Breast epithelium (tissue), 4 donors: ENCODE measurements at regions not wholly inside any gene's neighbourhood (a gene's known extent, or its start where the extent isn't known, plus 50 kb on each side); places are given as distances from the start of the nearest gene placed in this dataset.

Experiments used
- DNase-seq, 2 donors: peaks; one replicate each; pipeline ENCODE4 v3.0.0-alpha.2; 2019; ENCODE audit warnings: low spot score in 2 of 2
- H3K27ac ChIP-seq, 2 donors: fragments of 200-600 bp; sonication (generic) in 1 of 2; one replicate each; pipeline ENCODE4 v1.5.1; 2016 to 2019; ENCODE audit warnings: mild to moderate bottlenecking in 1 of 2
- H3K27me3 ChIP-seq, 2 donors: fragments of 200-600 bp; sonication (generic) in 1 of 2; one replicate each; pipeline versions ENCODE4 v1.5.1 to v1.6.0; 2017 to 2019; ENCODE audit warnings: control low read depth in 1 of 2, mild to moderate bottlenecking in 1 of 2
- H3K36me3 ChIP-seq: fragments of 200-600 bp; one replicate; pipeline ENCODE4 v1.5.1; 2019
- H3K4me1 ChIP-seq, 2 donors: fragments of 200-600 bp; sonication (generic); one replicate each; pipeline ENCODE4 v1.5.1; 2016 to 2019; ENCODE audit warnings: control low read depth in 1 of 2
- H3K4me3 ChIP-seq, 3 donors: fragments of 200-600 bp; sonication (generic); 1 replicate in 2 of 3; 2 replicates in 1 of 3; pipeline ENCODE4 v1.5.1; 2016 to 2019; ENCODE audit warnings: mild to moderate bottlenecking in 3 of 3, moderate library complexity in 2 of 3
- H3K9me3 ChIP-seq, 2 donors: fragments of 200-600 bp; sonication (generic) in 1 of 2; one replicate each; pipeline ENCODE4 v1.5.1; 2016 to 2019; ENCODE audit warnings: control low read depth in 1 of 2
- POLR2A ChIP-seq: fragments of 450-650 bp; IDR thresholded peaks from one replicate; pipeline ENCODE4 v1.6.1; 2016; ENCODE audit warnings: antibody characterized with exemption, mild to moderate bottlenecking, moderate library complexity
- POLR2AphosphoS5 ChIP-seq, 3 donors: sonication (generic); formaldehyde crosslinking; IDR thresholded peaks; one replicate each; pipeline ENCODE4 v1.6.1; 2017; ENCODE audit warnings: antibody characterized with exemption in 3 of 3
- intact Hi-C: fragments of 100-400 bp; cut with DNase I; formaldehyde crosslinking; loops from one replicate; pipeline ENCODE4 v1.15.1; 2023; ENCODE audit warnings: low total_unique reads
- TF ChIP-seq, protein P1 (sequence below), 3 donors: fragments of 450-650 bp; IDR thresholded peaks; one replicate each; pipeline ENCODE4 v1.5.1; 2016 to 2017; ENCODE audit warnings: antibody characterized with exemption in 3 of 3, mild to moderate bottlenecking in 3 of 3, moderate library complexity in 3 of 3

DNA sequence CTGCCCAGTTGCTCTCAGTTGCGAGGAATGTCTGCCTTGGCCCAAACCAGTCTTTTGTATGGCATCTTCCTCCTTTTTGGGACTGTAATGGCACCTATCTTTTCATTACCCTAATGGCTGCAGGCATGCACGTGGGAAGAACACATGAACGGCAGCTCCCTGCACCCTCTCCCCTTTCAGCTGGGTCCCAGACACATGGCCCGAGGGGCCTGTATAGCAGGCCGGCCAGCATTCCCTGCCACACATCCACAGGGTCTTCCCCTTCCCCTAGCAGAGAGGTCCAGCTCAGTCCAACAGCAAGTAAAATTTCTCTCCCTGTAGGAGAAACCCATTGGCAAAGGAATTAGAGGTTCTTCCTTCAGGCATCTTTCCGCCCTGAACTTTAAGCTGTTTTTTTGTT lies 829.1 kb upstream of the AGA start:
- TF ChIP-seq, protein P1, sequence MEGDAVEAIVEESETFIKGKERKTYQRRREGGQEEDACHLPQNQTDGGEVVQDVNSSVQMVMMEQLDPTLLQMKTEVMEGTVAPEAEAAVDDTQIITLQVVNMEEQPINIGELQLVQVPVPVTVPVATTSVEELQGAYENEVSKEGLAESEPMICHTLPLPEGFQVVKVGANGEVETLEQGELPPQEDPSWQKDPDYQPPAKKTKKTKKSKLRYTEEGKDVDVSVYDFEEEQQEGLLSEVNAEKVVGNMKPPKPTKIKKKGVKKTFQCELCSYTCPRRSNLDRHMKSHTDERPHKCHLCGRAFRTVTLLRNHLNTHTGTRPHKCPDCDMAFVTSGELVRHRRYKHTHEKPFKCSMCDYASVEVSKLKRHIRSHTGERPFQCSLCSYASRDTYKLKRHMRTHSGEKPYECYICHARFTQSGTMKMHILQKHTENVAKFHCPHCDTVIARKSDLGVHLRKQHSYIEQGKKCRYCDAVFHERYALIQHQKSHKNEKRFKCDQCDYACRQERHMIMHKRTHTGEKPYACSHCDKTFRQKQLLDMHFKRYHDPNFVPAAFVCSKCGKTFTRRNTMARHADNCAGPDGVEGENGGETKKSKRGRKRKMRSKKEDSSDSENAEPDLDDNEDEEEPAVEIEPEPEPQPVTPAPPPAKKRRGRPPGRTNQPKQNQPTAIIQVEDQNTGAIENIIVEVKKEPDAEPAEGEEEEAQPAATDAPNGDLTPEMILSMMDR (IDR thresholded peaks at IDR 0.05), result no peak
- no peak for TF ChIP-seq POLR2A
- TF ChIP-seq POLR2AphosphoS5 (IDR thresholded peaks at IDR 0.05), result no peak

DNA sequence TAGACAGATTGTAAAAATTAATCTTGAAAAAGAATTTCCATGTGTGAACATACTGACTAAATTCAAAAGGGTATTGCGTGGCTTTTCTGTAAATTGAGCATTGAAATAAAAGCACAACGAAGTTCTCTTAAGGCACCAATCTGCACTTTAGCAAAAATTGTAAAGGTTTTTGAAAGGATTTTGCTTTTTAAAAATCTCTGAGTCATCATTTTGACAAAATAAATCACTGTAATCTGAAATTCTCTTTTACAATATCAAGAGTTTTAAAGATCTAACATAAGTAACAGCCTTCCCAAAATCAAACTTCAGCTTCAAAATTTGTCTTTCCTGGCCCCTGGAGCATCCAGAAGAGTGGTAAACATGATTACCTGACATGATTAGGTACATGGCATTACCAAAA lies 830.9 kb upstream of the AGA start:
- Histone ChIP-seq H3K27ac (no peak overlapping the region), H3K27me3 (no peaks in the 10 kb centered on the region), H3K4me1 (no peaks in the 10 kb centered on the region), H3K9me3 (no peaks in the 10 kb centered on the region), H3K36me3 (no peaks in the 10 kb centered on the region), H3K4me3 (no peak overlapping the region)
- TF ChIP-seq POLR2A (no peak), POLR2AphosphoS5 (IDR thresholded peaks at IDR 0.05) (no peak)
- TF ChIP-seq, protein P1 (IDR thresholded peaks at IDR 0.05), result no peak
- no peak for DNase-seq
- intact Hi-C loops, result loop anchor here (10.0 kb wide), 1 partner anchor 1482 kb away; no protein-coding TSS in a partner anchor

More for the DNA sequence above, 829.1 kb upstream of the AGA start:
- intact Hi-C loops, result loop anchor here (10.0 kb wide), 1 partner anchor 1483 kb away; no protein-coding TSS in a partner anchor
- no peaks in the 10 kb centered on the region for H3K36me3 ChIP-seq
- H3K27me3 ChIP-seq, result no peaks in the 10 kb centered on the region
- no peaks in the 10 kb centered on the region for H3K9me3 ChIP-seq
- no peak overlapping the region for H3K4me3 ChIP-seq
- no peak for DNase-seq
- H3K27ac ChIP-seq, result no peak overlapping the region
- no peaks in the 10 kb centered on the region for H3K4me1 ChIP-seq

DNA sequence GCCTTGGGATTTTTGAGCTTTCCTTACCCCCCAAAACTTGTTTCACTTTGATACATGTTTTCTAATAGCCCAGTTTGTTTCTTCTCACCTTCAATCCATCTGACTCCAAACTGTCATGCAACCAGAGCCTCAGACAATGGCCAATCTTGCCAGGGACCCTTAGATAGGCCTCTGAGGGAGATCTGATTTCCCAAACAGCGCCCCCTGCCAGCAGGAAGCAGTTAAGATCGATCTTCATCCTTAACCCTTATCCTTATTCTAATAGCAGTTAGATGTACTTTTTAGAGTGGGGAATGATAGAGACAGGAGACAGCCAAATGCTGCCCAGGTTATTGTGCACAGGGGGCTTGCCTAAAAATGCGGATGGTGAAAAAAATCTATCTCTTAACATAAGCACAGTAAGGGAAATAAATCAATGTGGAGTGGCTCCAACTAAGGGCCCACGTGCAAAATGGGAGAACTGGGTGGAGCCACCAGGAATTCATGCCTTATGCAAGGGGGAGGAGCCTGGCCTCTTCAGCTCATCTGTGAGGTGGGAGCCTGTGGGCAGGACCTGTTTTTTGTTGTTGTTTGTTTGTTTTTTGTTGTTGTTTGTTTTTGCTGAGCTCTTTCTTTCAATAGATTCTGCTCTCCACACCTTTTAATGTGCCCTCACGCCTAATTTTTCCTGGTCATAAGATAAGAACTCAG lies 833.6 kb upstream of the AGA start:
- Histone ChIP-seq H3K4me3 (no peak overlapping the region), H3K4me1 (no peaks in the 10 kb centered on the region), H3K27me3 (no peaks in the 10 kb centered on the region), H3K36me3 (no peaks in the 10 kb centered on the region), H3K27ac (no peak overlapping the region), H3K9me3 (no peaks in the 10 kb centered on the region)
- TF ChIP-seq POLR2A, result no peak
- no peak for TF ChIP-seq POLR2AphosphoS5 (IDR thresholded peaks at IDR 0.05)
- TF ChIP-seq, protein P1 (IDR thresholded peaks at IDR 0.05), result no peak
- no peak for DNase-seq
- intact Hi-C loops, result loop anchor here (10.0 kb wide), 1 partner anchor 1479 kb away; no protein-coding TSS in a partner anchor

DNA sequence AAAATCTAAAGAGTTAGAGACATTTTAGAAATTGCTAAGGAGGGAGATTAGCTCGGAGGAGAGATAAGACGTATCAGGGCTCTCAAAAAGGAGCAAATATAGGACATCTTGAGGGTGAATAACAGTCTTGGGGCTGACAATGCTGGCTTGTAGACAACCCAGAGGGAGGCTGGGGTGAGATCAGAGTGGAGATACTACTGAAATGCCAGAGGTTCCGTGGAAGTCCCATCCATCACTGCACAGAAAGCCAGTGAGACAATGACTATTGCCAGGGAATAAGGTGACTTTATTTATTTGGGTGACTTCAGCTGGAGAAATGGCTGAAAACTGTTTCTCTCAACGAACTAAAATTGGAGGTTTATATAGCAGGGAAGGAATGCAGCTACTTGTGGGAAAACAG lies 838.1 kb upstream of the AGA start:
- no peak for DNase-seq
- TF ChIP-seq POLR2AphosphoS5 (IDR thresholded peaks at IDR 0.05), result no peak
- TF ChIP-seq, protein P1 (IDR thresholded peaks at IDR 0.05), result no peak
- TF ChIP-seq POLR2A, result no peak
- H3K27me3 ChIP-seq, result no peaks in the 10 kb centered on the region
- no peaks in the 10 kb centered on the region for H3K4me1 ChIP-seq
- H3K36me3 ChIP-seq, result no peaks in the 10 kb centered on the region
- H3K27ac ChIP-seq, result no peak overlapping the region
- no peaks in the 10 kb centered on the region for H3K9me3 ChIP-seq
- H3K4me3 ChIP-seq, result no peak overlapping the region
- intact Hi-C loops, result no loop called here

DNA sequence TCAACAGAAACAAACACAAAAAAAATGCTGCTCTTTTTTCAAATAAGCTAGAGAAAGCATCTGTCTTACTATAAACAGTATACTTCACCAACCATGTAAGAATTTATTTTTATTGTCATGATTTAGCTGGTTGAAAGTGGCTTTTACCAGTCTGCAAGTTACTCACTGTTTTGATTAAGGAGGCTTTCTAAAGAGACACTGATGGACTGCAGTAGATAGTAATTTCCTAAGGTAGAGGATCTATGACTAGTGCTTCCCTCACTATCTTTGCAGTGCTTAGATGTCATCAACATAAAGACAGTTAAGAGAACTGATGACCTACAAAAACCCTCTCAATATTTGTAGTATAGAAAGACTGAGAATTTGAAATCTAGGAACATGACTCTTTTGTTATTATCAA lies 846.2 kb upstream of the AGA start:
- no peak for TF ChIP-seq POLR2AphosphoS5 (IDR thresholded peaks at IDR 0.05)
- TF ChIP-seq, protein P1 (IDR thresholded peaks at IDR 0.05), result no peak
- no peak for TF ChIP-seq POLR2A
- Histone ChIP-seq H3K4me1 (no peaks in the 10 kb centered on the region), H3K27me3 (no peaks in the 10 kb centered on the region), H3K4me3 (no peak overlapping the region), H3K27ac (no peak overlapping the region), H3K36me3 (no peaks in the 10 kb centered on the region), H3K9me3 (no peaks in the 10 kb centered on the region)
- intact Hi-C loops, result no loop called here
- no peak for DNase-seq
